ENCODE measurements at regions not wholly inside any gene's neighbourhood (a gene's known extent, or its start where the extent isn't known, plus 50 kb on each side); places are given as distances from the start of the nearest gene placed in this dataset.

DNA sequence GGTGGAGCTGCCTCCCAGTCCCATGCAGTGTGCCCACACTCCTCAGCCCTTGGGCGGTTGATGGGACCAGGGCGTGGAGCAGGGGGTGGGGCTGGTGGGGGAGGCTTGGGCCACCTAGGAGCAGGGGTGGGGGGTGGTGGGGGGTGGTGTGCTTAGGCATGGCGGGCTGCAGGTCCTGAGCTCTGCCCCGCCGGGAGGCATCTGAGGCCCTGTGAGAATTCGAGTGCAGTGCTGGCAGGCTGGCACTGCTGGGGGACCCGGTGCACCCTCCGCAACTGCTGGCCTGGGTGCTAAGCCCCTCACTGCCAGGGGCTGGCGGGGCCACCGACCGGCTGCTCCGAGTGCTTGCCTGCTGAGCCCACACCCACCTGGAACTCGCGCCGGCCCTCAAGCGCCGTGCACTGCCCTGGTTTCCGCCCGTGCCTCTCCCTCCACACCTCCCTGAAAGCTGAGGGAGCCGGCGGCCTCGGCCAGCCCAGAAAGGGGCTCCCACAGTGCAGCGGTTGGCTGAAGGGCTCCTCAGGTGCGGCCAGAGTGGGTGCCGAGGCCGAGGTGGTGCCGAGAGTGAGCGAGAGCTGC is 59.6 kb upstream of the PRL start:
- H3K27me3 ChIP-seq (ENCODE audit: insufficient read depth, low read length) = no peaks in the 10 kb centered on the region
- no peaks in the 10 kb centered on the region for H4K20me1 ChIP-seq (ENCODE audit: insufficient read depth, low read length)
- no peaks in the 10 kb centered on the region for H3K79me2 ChIP-seq (ENCODE audit: insufficient read depth, low read length)
- no peak overlapping the region for H3K4me2 ChIP-seq (ENCODE audit: insufficient read depth, low read length)
- no peak overlapping the region for H3K4me3 ChIP-seq (ENCODE audit: insufficient read depth, low read length)
- no peaks in the 10 kb centered on the region for H3K9me3 ChIP-seq (ENCODE audit: low read depth, low read length)
- H2AFZ ChIP-seq (ENCODE audit: low read length) = no peak overlapping the region
- H3K36me3 ChIP-seq (ENCODE audit: insufficient read depth, low read length) = no peaks in the 10 kb centered on the region
- TF ChIP-seq CTCF (IDR thresholded peaks at IDR 0.05; ENCODE audit: extremely low read depth, low read depth, low read length) = no peak
- H3K27ac ChIP-seq (ENCODE audit: low read depth, low read length) = no peak overlapping the region
- no peaks in the 10 kb centered on the region for H3K4me1 ChIP-seq (ENCODE audit: insufficient read depth, low read length)
- DNase-seq (ENCODE audit: insufficient read length, low spot score, missing footprints) = no peak

DNA sequence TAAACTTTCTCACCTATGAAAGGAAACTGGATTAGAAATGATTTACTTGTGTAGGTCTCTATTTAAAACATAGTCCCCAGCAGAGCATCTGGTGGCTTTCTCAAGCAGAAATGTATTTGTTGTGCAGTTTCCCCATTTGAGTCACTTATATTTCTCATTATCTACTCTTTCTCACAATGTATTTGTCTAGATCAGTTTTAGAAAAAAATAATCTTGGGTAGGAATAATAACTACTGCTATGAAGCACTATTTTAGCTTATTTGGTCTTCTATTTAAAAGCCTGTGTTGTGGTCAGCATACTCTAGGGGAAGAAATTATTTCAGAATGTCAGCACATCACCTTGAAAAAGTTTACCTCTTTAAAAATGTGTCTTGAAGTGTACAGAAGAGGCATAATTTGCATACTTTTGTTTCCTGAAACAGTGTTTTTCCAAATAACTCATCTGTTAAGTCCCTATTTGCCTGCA is 60.9 kb upstream of the PRL start:
- no peak for TF ChIP-seq CTCF (IDR thresholded peaks at IDR 0.05; ENCODE audit: extremely low read depth, low read depth, low read length)
- H3K27me3 ChIP-seq (ENCODE audit: insufficient read depth, low read length) = no peaks in the 10 kb centered on the region
- H3K4me3 ChIP-seq (ENCODE audit: insufficient read depth, low read length) = no peak overlapping the region
- H3K79me2 ChIP-seq (ENCODE audit: insufficient read depth, low read length) = no peaks in the 10 kb centered on the region
- no peaks in the 10 kb centered on the region for H3K36me3 ChIP-seq (ENCODE audit: insufficient read depth, low read length)
- H4K20me1 ChIP-seq (ENCODE audit: insufficient read depth, low read length) = no peaks in the 10 kb centered on the region
- H3K4me1 ChIP-seq (ENCODE audit: insufficient read depth, low read length) = no peaks in the 10 kb centered on the region
- H3K9me3 ChIP-seq (ENCODE audit: low read depth, low read length) = no peaks in the 10 kb centered on the region
- no peak overlapping the region for H2AFZ ChIP-seq (ENCODE audit: low read length)
- no peak for DNase-seq (ENCODE audit: insufficient read length, low spot score, missing footprints)
- H3K27ac ChIP-seq (ENCODE audit: low read depth, low read length) = no peak overlapping the region
- no peak overlapping the region for H3K4me2 ChIP-seq (ENCODE audit: insufficient read depth, low read length)

- no peak for DNase-seq (ENCODE audit: insufficient read length, low spot score, missing footprints)
- peaks cover 12% of the 10 kb centered on the region for H3K4me1 ChIP-seq (ENCODE audit: insufficient read depth, low read length)
- no peak overlapping the region for H3K4me2 ChIP-seq (ENCODE audit: insufficient read depth, low read length)
- H3K4me3 ChIP-seq (ENCODE audit: insufficient read depth, low read length) = no peak overlapping the region
- H2AFZ ChIP-seq (ENCODE audit: low read length) = no peak overlapping the region
- no peaks in the 10 kb centered on the region for H3K27me3 ChIP-seq (ENCODE audit: insufficient read depth, low read length)
- H3K9me3 ChIP-seq (ENCODE audit: low read depth, low read length) = no peaks in the 10 kb centered on the region
- no peaks in the 10 kb centered on the region for H3K36me3 ChIP-seq (ENCODE audit: insufficient read depth, low read length)
- no peak overlapping the region for H3K27ac ChIP-seq (ENCODE audit: low read depth, low read length)
- no peaks in the 10 kb centered on the region for H4K20me1 ChIP-seq (ENCODE audit: insufficient read depth, low read length)
- TF ChIP-seq CTCF (IDR thresholded peaks at IDR 0.05; ENCODE audit: extremely low read depth, low read depth, low read length) = no peak
- H3K79me2 ChIP-seq (ENCODE audit: insufficient read depth, low read length) = no peaks in the 10 kb centered on the region
Observed at GRCh38 chr6:22361576-22361975, 64.7 kb upstream of the PRL start.

- no peak for DNase-seq (ENCODE audit: insufficient read length, low spot score, missing footprints)
- Histone ChIP-seq H3K9me3 (ENCODE audit: low read depth, low read length) (no peaks in the 10 kb centered on the region), H3K4me3 (ENCODE audit: insufficient read depth, low read length) (no peak overlapping the region), H4K20me1 (ENCODE audit: insufficient read depth, low read length) (no peaks in the 10 kb centered on the region), H3K79me2 (ENCODE audit: insufficient read depth, low read length) (no peaks in the 10 kb centered on the region), H3K4me1 (ENCODE audit: insufficient read depth, low read length) (peaks cover 17% of the 10 kb centered on the region), H3K36me3 (ENCODE audit: insufficient read depth, low read length) (no peaks in the 10 kb centered on the region), H2AFZ (ENCODE audit: low read length) (no peak overlapping the region), H3K27ac (ENCODE audit: low read depth, low read length) (no peak overlapping the region), H3K27me3 (ENCODE audit: insufficient read depth, low read length) (no peaks in the 10 kb centered on the region), H3K4me2 (ENCODE audit: insufficient read depth, low read length) (no peak overlapping the region)
- TF ChIP-seq CTCF (IDR thresholded peaks at IDR 0.05; ENCODE audit: extremely low read depth, low read depth, low read length) = no peak
Observed at GRCh38 chr6:22362361-22362760, 65.5 kb upstream of the PRL start.

Data from osteoblast (primary cell).